ENCODE measurements at regions not wholly inside any gene's neighbourhood (a gene's known extent, or its start where the extent isn't known, plus 50 kb on each side); places are given as distances from the start of the nearest gene placed in this dataset.

DNA sequence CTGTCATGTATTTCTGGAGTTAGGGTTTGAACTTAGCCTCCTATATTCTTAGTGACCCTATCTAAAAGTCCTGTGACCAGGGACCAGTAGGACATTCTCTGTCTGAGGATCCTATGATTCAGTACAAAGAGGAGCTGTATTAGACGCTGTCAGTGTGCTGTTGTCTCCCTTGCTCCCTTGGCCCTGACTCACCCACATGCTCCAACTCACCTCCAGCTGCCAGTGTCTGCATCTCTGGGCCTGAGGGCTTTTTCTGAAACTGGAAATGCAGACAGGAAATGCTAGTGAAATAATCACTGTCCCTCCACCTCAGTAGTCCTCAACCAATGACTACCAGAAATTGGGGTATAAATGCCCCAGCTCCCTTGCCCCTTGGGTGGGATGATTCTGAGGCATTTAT is 535.3 kb upstream of the RPS6KA3 start:
- WGBS, 5 donors = 64 to 100% (median 90%) methylated on average over 1 of the region's 1 CpG; no CpG with 5 or more reads in 1 of the 5 donors
- H3K9me3 ChIP-seq = peaks cover 0 to 17% (median 0%) of the 10 kb centered on the region in 8 donors
- H3K4me1 ChIP-seq = no peaks in the 10 kb centered on the region
- no peak for DNase-seq
- no peaks in the 10 kb centered on the region for H3K27me3 ChIP-seq (replicated peaks in 1 of 7)
- H3K4me3 ChIP-seq = no peak overlapping the region
- intact Hi-C loops (cut with DNase I; ENCODE audit: low total_unique reads) = no loop called here
- TF ChIP-seq POLR2AphosphoS5 (IDR thresholded peaks at IDR 0.05) = no peak
- TF ChIP-seq, protein P1, sequence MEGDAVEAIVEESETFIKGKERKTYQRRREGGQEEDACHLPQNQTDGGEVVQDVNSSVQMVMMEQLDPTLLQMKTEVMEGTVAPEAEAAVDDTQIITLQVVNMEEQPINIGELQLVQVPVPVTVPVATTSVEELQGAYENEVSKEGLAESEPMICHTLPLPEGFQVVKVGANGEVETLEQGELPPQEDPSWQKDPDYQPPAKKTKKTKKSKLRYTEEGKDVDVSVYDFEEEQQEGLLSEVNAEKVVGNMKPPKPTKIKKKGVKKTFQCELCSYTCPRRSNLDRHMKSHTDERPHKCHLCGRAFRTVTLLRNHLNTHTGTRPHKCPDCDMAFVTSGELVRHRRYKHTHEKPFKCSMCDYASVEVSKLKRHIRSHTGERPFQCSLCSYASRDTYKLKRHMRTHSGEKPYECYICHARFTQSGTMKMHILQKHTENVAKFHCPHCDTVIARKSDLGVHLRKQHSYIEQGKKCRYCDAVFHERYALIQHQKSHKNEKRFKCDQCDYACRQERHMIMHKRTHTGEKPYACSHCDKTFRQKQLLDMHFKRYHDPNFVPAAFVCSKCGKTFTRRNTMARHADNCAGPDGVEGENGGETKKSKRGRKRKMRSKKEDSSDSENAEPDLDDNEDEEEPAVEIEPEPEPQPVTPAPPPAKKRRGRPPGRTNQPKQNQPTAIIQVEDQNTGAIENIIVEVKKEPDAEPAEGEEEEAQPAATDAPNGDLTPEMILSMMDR (IDR thresholded peaks at IDR 0.05 in 8 of 11, conservative IDR thresholded peaks at IDR 0.05 in 3 of 11) = no peak
- H3K27ac ChIP-seq = no peak overlapping the region
- no peaks in the 10 kb centered on the region for H3K36me3 ChIP-seq

DNA sequence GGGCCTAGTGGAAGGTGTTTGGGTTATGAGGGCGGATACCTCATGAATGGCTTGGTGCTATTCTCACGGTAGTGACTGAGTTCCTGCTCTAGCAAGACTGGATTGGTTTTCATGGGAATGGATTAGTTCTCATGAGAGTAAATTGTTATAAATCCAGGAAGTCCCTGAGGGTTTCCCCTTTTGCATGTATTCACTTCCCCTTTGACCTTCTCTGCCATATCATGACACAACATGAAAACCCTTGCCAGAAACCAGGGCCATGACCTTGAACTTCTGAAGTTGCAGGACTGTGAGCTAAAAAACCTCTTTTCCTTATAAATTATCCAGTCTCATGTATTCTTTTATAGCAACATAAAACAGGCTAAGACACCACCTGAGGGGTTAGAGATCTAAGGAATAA is 529.7 kb upstream of the RPS6KA3 start:
- intact Hi-C loops (cut with DNase I; ENCODE audit: low total_unique reads) = no loop called here
- no peaks in the 10 kb centered on the region for H3K27me3 ChIP-seq (replicated peaks in 1 of 7)

DNA sequence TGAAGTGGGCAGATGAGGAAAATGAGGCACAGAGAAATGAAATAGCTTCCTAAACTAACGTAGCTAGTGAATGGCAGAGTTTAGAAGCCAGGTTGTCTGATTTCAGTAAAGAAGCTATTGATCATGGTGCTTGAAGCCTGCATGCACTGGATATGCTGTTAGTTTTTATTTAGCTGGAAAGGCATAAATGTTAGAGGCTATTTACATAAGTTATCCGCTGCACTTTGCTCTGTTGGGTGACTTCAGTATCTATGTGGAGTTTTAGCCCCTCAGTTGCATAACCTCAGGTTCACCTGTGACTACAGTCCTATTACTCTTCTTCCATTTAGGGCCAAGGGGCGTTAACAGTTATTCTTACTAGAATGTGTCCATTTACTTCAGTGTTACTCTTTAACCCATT is 522.4 kb upstream of the RPS6KA3 start:
- no peaks in the 10 kb centered on the region for H3K9me3 ChIP-seq
- TF ChIP-seq POLR2AphosphoS5 (IDR thresholded peaks at IDR 0.05) (no peak), POLR2A (IDR thresholded peaks at IDR 0.05) (no peak)
- TF ChIP-seq, protein P1 (IDR thresholded peaks at IDR 0.05 in 8 of 11, conservative IDR thresholded peaks at IDR 0.05 in 3 of 11) = no peak
- no peak overlapping the region for H3K4me3 ChIP-seq
- H3K4me1 ChIP-seq = no peaks in the 10 kb centered on the region
- H3K36me3 ChIP-seq = no peaks in the 10 kb centered on the region
- no peak overlapping the region for H3K27ac ChIP-seq
- WGBS, 5 donors = 60 to 89% (median 77%) methylated on average over 3 of the region's 3 CpGs
- H3K27me3 ChIP-seq (replicated peaks in 1 of 7) = no peaks in the 10 kb centered on the region
- intact Hi-C loops (cut with DNase I; ENCODE audit: low total_unique reads) = no loop called here
- DNase-seq = no peak

More for the DNA sequence above, 529.7 kb upstream of the RPS6KA3 start:
- no peaks in the 10 kb centered on the region for H3K36me3 ChIP-seq
- no peak overlapping the region for H3K4me3 ChIP-seq
- peaks cover 0 to 17% (median 0%) of the 10 kb centered on the region in 8 donors for H3K9me3 ChIP-seq
- DNase-seq = no peak
- TF ChIP-seq, protein P1 (IDR thresholded peaks at IDR 0.05 in 8 of 11, conservative IDR thresholded peaks at IDR 0.05 in 3 of 11) = no peak
- TF ChIP-seq POLR2AphosphoS5 (IDR thresholded peaks at IDR 0.05) (no peak), POLR2A (IDR thresholded peaks at IDR 0.05) (no peak)
- H3K4me1 ChIP-seq = no peaks in the 10 kb centered on the region
- H3K27ac ChIP-seq = no peak overlapping the region
- 62 to 82% (median 74%) methylated on average over 2 of the region's 2 CpGs; no CpG with 5 or more reads in 1 of the 5 donors for WGBS, 5 donors

DNA sequence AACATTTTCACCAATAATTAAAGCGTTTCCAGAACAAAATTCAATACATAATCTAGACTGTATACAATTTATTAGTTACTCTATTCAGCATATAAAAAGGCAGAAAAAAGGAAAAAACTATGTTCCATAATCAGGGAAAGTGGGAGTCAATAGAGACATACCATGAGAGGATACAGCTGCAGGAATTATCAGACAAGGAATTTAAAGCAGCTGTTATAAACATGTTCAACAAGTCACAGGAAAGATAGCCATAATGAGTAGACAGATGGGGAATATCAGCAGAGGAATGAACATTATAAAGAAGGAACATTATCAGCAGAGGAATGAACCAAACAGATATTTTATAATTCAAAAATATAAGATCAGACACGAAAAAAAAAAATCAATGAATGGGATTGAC is 500.6 kb upstream of the RPS6KA3 start:
- H3K27me3 ChIP-seq (replicated peaks in 1 of 7) = no peaks in the 10 kb centered on the region
- intact Hi-C loops (cut with DNase I; ENCODE audit: low total_unique reads) = no loop called here
- H3K36me3 ChIP-seq = no peaks in the 10 kb centered on the region
- peaks cover 0 to 14% (median 0%) of the 10 kb centered on the region in 8 donors for H3K9me3 ChIP-seq
- DNase-seq = no peak
- TF ChIP-seq POLR2AphosphoS5 (IDR thresholded peaks at IDR 0.05) = no peak
- no peak for TF ChIP-seq POLR2A (IDR thresholded peaks at IDR 0.05)
- TF ChIP-seq, protein P1 (IDR thresholded peaks at IDR 0.05 in 8 of 11, conservative IDR thresholded peaks at IDR 0.05 in 3 of 11) = no peak
- no peak overlapping the region for H3K27ac ChIP-seq
- no peak overlapping the region for H3K4me3 ChIP-seq
- no peaks in the 10 kb centered on the region for H3K4me1 ChIP-seq
- WGBS, 5 donors = 43 to 81% (median 65%) methylated on average over 2 of the region's 2 CpGs

Measured in spleen (tissue), 11 donors.